GM10248 (cell line): ENCODE measurements at regions not wholly inside any gene's neighbourhood (a gene's known extent, or its start where the extent isn't known, plus 50 kb on each side); places are given as distances from the start of the nearest gene placed in this dataset.

Experiments
- CTCF ChIA-PET: fragments of 300-600 bp; sonication (Branson Sonifier 250); formaldehyde crosslinking; extraction: SDS; loops from one replicate; lab custom pipeline; 2021; ENCODE audit warnings: antibody characterized with exemption; lab: Yijun Ruan, JAX
- POLR2A ChIA-PET: fragments of 350-650 bp; sonication (Branson Sonifier 250); formaldehyde crosslinking; extraction: SDS; loops from one replicate; lab custom pipeline; 2020; ENCODE audit warnings: antibody characterized with exemption; lab: Yijun Ruan, JAX
- DNase-seq: peaks from one replicate; pipeline ENCODE4 v3.0.0; 2012; ENCODE audit errors: extremely low spot score
- CTCF ChIP-seq: IDR thresholded peaks from 2 replicates; pipeline ENCODE4 v1.5.1; 2012; ENCODE audit warnings: mild to moderate bottlenecking, low read depth; ENCODE audit errors: extremely low read depth, missing control alignments, control extremely low read depth

DNA sequence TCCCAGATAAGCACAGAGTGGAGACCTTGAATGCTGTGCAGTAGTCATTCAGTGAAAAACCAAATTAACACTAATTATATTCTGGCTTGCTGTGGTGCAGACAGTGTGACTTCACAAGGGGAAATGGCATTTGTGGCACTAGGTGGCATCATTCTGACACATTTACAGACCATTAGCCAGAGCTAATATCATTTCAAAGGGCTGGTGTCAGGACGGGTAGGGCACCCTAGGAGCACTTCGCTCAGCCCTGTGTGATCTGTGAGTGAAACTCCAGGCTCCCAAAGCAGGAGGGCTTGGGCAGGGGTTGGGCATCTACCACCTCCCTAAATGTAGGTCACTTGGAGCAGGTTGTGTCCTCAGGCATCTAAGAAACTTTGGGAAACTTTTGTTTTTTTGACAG, 555.8 kb downstream of the PKHD1 start:
- no peak for TF ChIP-seq CTCF
- ChIA-PET CTCF (interaction anchor here (1.3 to 1.6 kb wide), 2 partner anchors 87 to 428 kb away, joined by 3 read pairs; no protein-coding TSS in a partner anchor), POLR2A (no interaction called here)
- no peak for DNase-seq

GRCh38 chr6:51533962-51534361, 553.5 kb downstream of the PKHD1 start:
- ChIA-PET POLR2A (no interaction called here), CTCF (interaction anchor here (2.7 kb wide), 1 partner anchor 14 kb away, joined by 9 read pairs; no protein-coding TSS in a partner anchor)
- TF ChIP-seq CTCF: no peak
- no peak for DNase-seq

DNA sequence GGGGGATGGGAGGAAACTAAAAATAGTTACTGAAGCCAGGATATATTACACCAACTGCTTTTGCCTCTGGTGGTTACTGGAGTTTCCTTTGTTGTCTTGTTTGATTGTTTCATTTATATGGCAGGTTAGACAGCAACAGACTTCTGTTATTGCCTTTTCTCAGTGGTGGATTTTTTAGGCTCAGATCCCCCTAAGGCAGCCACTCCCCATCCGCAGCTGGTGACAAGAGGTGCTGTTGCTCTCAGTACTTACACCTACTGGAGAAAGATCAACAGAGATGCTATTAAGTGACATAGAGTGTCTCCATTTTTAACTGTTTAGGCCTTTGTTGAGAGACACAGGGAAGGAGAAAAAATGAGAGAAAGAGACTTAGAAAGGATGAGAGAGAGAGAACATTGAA, 552.1 kb downstream of the PKHD1 start:
- POLR2A ChIA-PET: no interaction called here
- CTCF ChIA-PET: interaction anchor here (2.7 kb wide), 1 partner anchor 15 kb away, joined by 9 read pairs; no protein-coding TSS in a partner anchor
- no peak for DNase-seq
- no peak for TF ChIP-seq CTCF

DNA sequence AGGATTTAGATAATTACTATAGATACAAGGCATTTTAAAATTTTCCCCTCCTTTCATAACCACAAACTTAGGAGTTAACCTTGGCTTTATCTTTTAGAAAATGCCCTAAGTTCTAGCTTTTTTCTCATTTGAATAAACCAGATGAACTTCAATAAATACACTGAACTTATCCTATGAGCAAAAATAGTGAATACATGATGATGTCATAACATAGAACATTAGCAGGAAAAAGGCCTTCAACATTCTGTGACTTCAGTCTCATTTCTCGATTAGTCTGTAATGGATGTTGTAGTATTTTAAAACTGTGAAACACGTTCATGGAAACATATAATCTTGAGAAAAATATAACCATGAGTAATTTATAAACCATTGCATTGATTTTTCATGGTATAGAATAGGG, 550.7 kb downstream of the PKHD1 start:
- DNase-seq: no peak
- ChIA-PET CTCF (interaction anchor here (1.1 kb wide), 1 partner anchor 8 kb away, joined by 3 read pairs; no protein-coding TSS in a partner anchor), POLR2A (no interaction called here)
- TF ChIP-seq CTCF: no peak

DNA sequence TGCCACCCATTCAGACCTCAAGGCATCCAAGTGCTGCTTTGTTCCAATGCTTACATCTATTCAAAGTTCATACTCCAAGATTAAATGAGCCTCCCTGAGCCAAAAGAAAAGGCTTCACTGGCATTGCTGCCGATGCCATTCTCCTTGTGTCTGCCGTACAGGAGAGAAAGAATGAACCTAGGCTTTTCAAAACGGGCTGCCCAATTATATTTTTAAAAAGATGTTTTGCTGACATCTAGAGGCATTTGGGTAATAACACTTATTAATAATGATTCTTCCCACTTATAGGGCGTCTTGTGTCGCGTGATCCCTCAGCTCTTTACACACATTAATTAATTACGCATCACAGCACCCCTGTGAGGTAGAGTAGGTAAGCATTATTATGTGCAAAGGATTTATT, 545.6 kb downstream of the PKHD1 start:
- TF ChIP-seq CTCF: no peak
- no peak for DNase-seq
- ChIA-PET CTCF (interaction anchor here (1.9 kb wide), 1 partner anchor 21 kb away, joined by 6 read pairs; no protein-coding TSS in a partner anchor), POLR2A (no interaction called here)

- DNase-seq: no peak
- CTCF ChIA-PET: interaction anchor here (1.1 to 1.9 kb wide), 3 partner anchors 20 to 28 kb away, joined by 3 to 6 read pairs (median 3); no protein-coding TSS in a partner anchor
- no peak for TF ChIP-seq CTCF
- POLR2A ChIA-PET: no interaction called here
Observed at GRCh38 chr6:51542475-51542874, 544.9 kb downstream of the PKHD1 start.
